Neural progenitor cell (in vitro differentiated cells): ENCODE measurements at regions not wholly inside any gene's neighbourhood (a gene's known extent, or its start where the extent isn't known, plus 50 kb on each side); places are given as distances from the start of the nearest gene placed in this dataset.

Experiments
- DNase-seq: peaks from one replicate; pipeline ENCODE4 v3.0.0-alpha.2; 2016; ENCODE audit warnings: low spot score
- H2AFZ ChIP-seq: fragments of 200-600 bp; sonication (generic); replicated peaks from 2 replicates; pipeline ENCODE4 v1.6.1; 2016; ENCODE audit warnings: antibody characterized with exemption
- H3F3A ChIP-seq: fragments of 200-600 bp; sonication (generic); 2 replicates; pipeline ENCODE4 v1.6.1; 2016; ENCODE audit warnings: antibody characterized with exemption, low read depth
- H3K27ac ChIP-seq: fragments of 200-600 bp; sonication (generic); 2 replicates; pipeline ENCODE4 v1.5.1; 2016; ENCODE audit warnings: mild to moderate bottlenecking
- H3K27me3 ChIP-seq: fragments of 200-600 bp; sonication (generic); 2 replicates; pipeline ENCODE4 v1.6.1; 2016; ENCODE audit warnings: mild to moderate bottlenecking, moderate library complexity
- H3K36me3 ChIP-seq: fragments of 200-600 bp; sonication (generic); 2 replicates; pipeline ENCODE4 v1.5.1; 2016
- H3K4me1 ChIP-seq: fragments of 200-600 bp; sonication (generic); 2 replicates; pipeline ENCODE4 v1.6.1; 2016; ENCODE audit warnings: mixed run types
- H3K4me2 ChIP-seq: fragments of 200-600 bp; sonication (generic); 2 replicates; pipeline ENCODE4 v1.6.1; 2016
- H3K4me3 ChIP-seq: fragments of 200-600 bp; sonication (generic); 2 replicates; pipeline ENCODE4 v1.5.1; 2016
- H3K79me2 ChIP-seq: fragments of 200-600 bp; sonication (generic); 2 replicates; pipeline ENCODE4 v1.6.1; 2016; ENCODE audit warnings: low read depth
- H3K9ac ChIP-seq: fragments of 200-600 bp; sonication (generic); 2 replicates; pipeline ENCODE4 v1.6.1; 2016
- H3K9me3 ChIP-seq: fragments of 200-600 bp; sonication (generic); 2 replicates; pipeline ENCODE4 v1.5.1; 2016; ENCODE audit warnings: low read depth
- H4K20me1 ChIP-seq: fragments of 200-600 bp; sonication (generic); 2 replicates; pipeline ENCODE4 v1.6.1; 2016; ENCODE audit warnings: low read depth
- H3K27ac Mint-ChIP-seq: 3 replicates; pipeline ENCODE4 v1.8.0; 2021; ENCODE audit warnings: mixed read lengths
- H3K27me3 Mint-ChIP-seq: 2 replicates; pipeline ENCODE4 v1.8.0; 2022; ENCODE audit warnings: low read depth, mild to moderate bottlenecking, inconsistent platforms, moderate library complexity, mixed read lengths; ENCODE audit not compliant: insufficient read depth
- H3K36me3 Mint-ChIP-seq: 3 replicates; pipeline ENCODE4 v1.8.0; 2021; ENCODE audit warnings: mixed read lengths
- H3K4me1 Mint-ChIP-seq: 3 replicates; pipeline ENCODE4 v1.8.0; 2021; ENCODE audit warnings: mixed read lengths
- H3K4me3 Mint-ChIP-seq: 3 replicates; pipeline ENCODE4 v1.8.0; 2021; ENCODE audit warnings: mild to moderate bottlenecking, moderate library complexity, mixed read lengths
- H3K9me3 Mint-ChIP-seq: 3 replicates; pipeline ENCODE4 v1.8.0; 2020; ENCODE audit warnings: mixed read lengths
- CTCF ChIP-seq: fragments of 200-600 bp; sonication (generic); IDR thresholded peaks from 2 replicates; pipeline ENCODE4 v1.5.1; 2017; ENCODE audit warnings: antibody characterized with exemption, mild to moderate bottlenecking
- EZH2 ChIP-seq: fragments of 200-600 bp; sonication (generic); IDR thresholded peaks from 2 replicates; pipeline ENCODE4 v1.6.1; 2017; ENCODE audit warnings: antibody characterized with exemption, mild to moderate bottlenecking, moderate library complexity
- EZH2phosphoT487 ChIP-seq: fragments of 200-600 bp; sonication (generic); IDR thresholded peaks from 2 replicates; pipeline ENCODE4 v1.6.1; 2017; ENCODE audit warnings: antibody characterized with exemption

DNA sequence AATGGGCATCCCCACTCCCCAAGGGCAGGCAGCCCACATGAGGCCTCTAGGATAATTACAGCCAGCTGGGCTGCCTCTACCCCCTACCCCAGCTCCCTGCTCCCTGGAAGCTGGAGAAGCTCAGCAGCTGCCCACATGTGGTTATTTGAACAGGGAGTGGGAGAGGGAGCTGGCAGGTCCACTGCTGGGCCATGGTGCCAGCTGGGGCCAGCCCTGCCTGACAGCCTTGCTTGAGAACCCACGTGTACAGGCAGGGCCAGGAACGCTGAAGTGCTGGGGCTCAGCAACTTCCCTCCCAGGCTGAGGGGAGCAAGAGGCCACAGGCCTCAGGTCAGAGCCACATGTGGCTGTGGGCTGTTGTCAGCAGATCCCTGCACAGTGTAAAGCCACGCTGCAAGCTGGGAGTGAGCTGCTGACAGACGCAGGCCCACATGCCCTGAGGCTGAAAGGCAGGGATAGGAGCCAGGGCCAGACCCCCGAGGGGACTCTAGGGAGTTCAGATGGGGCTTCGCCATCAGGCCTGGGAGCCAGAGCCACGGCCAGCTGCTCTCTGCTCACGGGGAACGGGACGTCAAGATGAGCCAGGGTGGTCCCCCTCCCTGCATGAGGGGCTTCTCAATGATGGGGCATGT, 129.0 kb downstream of the SYF2 start:
- Histone ChIP-seq H2AFZ (no peak overlapping the region), H3K27ac (no peak overlapping the region), H3K36me3 (no peaks in the 10 kb centered on the region), H3K4me1 (no peaks in the 10 kb centered on the region), H3K9me3 (no peaks in the 10 kb centered on the region), H3K27me3 (no peaks in the 10 kb centered on the region), H3K9ac (no peak overlapping the region), H3K4me3 (no peak overlapping the region), H4K20me1 (no peaks in the 10 kb centered on the region), H3K4me2 (no peak overlapping the region), H3F3A (no peaks in the 10 kb centered on the region), H3K79me2 (no peaks in the 10 kb centered on the region)
- no peak for DNase-seq
- Mint-ChIP-seq H3K9me3 (no peaks in the 10 kb centered on the region), H3K4me1 (peaks cover 13% of the 10 kb centered on the region), H3K27me3 (peaks cover 14% of the 10 kb centered on the region), H3K36me3 (no peaks in the 10 kb centered on the region), H3K27ac (no peak overlapping the region), H3K4me3 (no peak overlapping the region)
- TF ChIP-seq CTCF = no peak
- no peak for TF ChIP-seq EZH2
- no peak for TF ChIP-seq EZH2phosphoT487

GRCh38 chr1:25100151-25100833, 132.0 kb downstream of the SYF2 start:
- H3K27ac Mint-ChIP-seq = no peak overlapping the region

DNA sequence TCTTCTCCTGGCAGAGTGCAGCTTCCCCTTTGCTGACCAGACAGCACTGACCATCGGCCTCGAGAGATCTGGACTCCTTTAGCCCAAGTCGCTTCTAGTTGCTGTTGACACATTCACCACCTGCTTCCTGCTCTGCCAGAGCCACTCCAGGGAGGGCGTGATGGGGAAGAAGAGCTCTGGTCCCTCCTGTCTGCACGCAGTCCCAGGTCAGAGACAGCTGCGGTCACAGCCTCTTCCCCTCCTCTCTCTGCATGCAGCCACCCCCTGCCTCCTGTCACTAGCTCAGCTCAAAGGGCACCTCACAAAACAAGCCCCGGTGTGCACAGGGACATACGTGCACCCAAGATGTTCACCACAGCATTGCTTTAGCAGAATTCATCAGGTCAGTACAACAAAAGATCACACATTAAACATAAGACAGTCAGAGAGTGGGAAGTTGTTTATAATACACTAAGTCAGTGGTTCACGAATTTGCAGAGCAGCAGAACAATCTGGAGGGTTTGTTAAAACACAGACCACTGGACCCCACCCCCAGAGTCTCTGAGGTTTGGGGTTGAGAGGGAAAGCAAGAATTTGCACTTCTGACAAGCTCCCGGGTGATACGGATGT, 132.9 kb downstream of the SYF2 start:
- no peak overlapping the region for H3K9ac ChIP-seq
- H3K36me3 ChIP-seq = no peaks in the 10 kb centered on the region
- H3K9me3 ChIP-seq = no peaks in the 10 kb centered on the region
- TF ChIP-seq CTCF = no peak
- TF ChIP-seq EZH2phosphoT487 = no peak
- TF ChIP-seq EZH2 = no peak
- no peak overlapping the region for H3K27ac Mint-ChIP-seq
- H3K27me3 ChIP-seq = no peaks in the 10 kb centered on the region
- peaks cover 11% of the 10 kb centered on the region for H3K4me1 Mint-ChIP-seq
- no peaks in the 10 kb centered on the region for H3K36me3 Mint-ChIP-seq
- H3K27ac ChIP-seq = no peak overlapping the region
- H3K4me1 ChIP-seq = no peaks in the 10 kb centered on the region
- H3K4me3 ChIP-seq = no peak overlapping the region
- no peaks in the 10 kb centered on the region for H3K79me2 ChIP-seq
- H4K20me1 ChIP-seq = no peaks in the 10 kb centered on the region
- no peak overlapping the region for H2AFZ ChIP-seq
- no peaks in the 10 kb centered on the region for H3K9me3 Mint-ChIP-seq
- H3K4me3 Mint-ChIP-seq = no peak overlapping the region
- H3F3A ChIP-seq = no peaks in the 10 kb centered on the region
- H3K4me2 ChIP-seq = no peak overlapping the region
- DNase-seq = no peak
- peaks cover 14% of the 10 kb centered on the region for H3K27me3 Mint-ChIP-seq

More at GRCh38 chr1:25100151-25100833, 132.0 kb downstream of the SYF2 start:
- Histone ChIP-seq H3K4me2 (no peak overlapping the region), H3K4me1 (no peaks in the 10 kb centered on the region), H3K9me3 (no peaks in the 10 kb centered on the region), H4K20me1 (no peaks in the 10 kb centered on the region), H3F3A (no peaks in the 10 kb centered on the region), H3K4me3 (no peak overlapping the region), H3K9ac (no peak overlapping the region), H3K36me3 (no peaks in the 10 kb centered on the region), H2AFZ (no peak overlapping the region), H3K27ac (no peak overlapping the region), H3K79me2 (no peaks in the 10 kb centered on the region), H3K27me3 (no peaks in the 10 kb centered on the region)
- no peak overlapping the region for H3K4me3 Mint-ChIP-seq
- no peak for TF ChIP-seq EZH2
- no peak for TF ChIP-seq EZH2phosphoT487
- no peak for TF ChIP-seq CTCF
- peaks cover 14% of the 10 kb centered on the region for H3K27me3 Mint-ChIP-seq
- no peaks in the 10 kb centered on the region for H3K36me3 Mint-ChIP-seq
- H3K9me3 Mint-ChIP-seq = no peaks in the 10 kb centered on the region
- no peak for DNase-seq
- H3K4me1 Mint-ChIP-seq = peaks cover 15% of the 10 kb centered on the region
